ENCODE measurements at regions not wholly inside any gene's neighbourhood (a gene's known extent, or its start where the extent isn't known, plus 50 kb on each side); places are given as distances from the start of the nearest gene placed in this dataset.

GRCh38 chr2:147609301-147609700 lies 235.5 kb upstream of the ACVR2A start:
- TF ChIP-seq CTCF (IDR thresholded peaks at IDR 0.05), result no peak
- TF ChIP-seq POLR2A (IDR thresholded peaks at IDR 0.05), result no peak

Data from uterus (tissue), 2 donors.